ENCODE measurements at regions not wholly inside any gene's neighbourhood (a gene's known extent, or its start where the extent isn't known, plus 50 kb on each side); places are given as distances from the start of the nearest gene placed in this dataset.

- no peak for TF ChIP-seq REST (IDR thresholded peaks at IDR 0.05; ENCODE audit: low read depth)
- no peak for TF ChIP-seq ELF1 (IDR thresholded peaks at IDR 0.05; ENCODE audit: borderline replicate concordance, low read depth)
Measured at GRCh38 chr22:48018346-48018745, 1255.9 kb downstream of the TBC1D22A start (continued).

- H3K9me3 ChIP-seq (ENCODE audit: control insufficient read depth in 1 of 2, insufficient read depth in 1 of 2, low read depth in 1 of 2, low read length in 2 of 2): peaks cover 7% of the 10 kb centered on the region in 2 experiments; a peak in 2 of 4 replicates
- no peak overlapping the region for H3K9ac ChIP-seq (ENCODE audit: low read length)
- no peaks in the 10 kb centered on the region for H3K9me2 ChIP-seq (ENCODE audit: insufficient read depth)
- no peaks in the 10 kb centered on the region for H3K27me3 ChIP-seq (ENCODE audit: insufficient read depth, low read length)
- H3K36me3 ChIP-seq (ENCODE audit: control insufficient read depth in 1 of 2, insufficient read depth in 2 of 2, low read length in 2 of 2): no peaks in the 10 kb centered on the region
- intact Hi-C loops (cut with micrococcal nuclease): no loop called here
- H3K4me1 ChIP-seq (ENCODE audit: control insufficient read depth in 1 of 2, insufficient read depth in 2 of 2, low read length in 2 of 2): no peaks in the 10 kb centered on the region
- ATAC-seq (no peak), DNase-seq (ENCODE audit: low read depth, low spot score) (no peak)
- CTCF ChIA-PET: no interaction called here
- H4K20me1 ChIP-seq (ENCODE audit: insufficient read depth): no peaks in the 10 kb centered on the region
- H3K79me2 ChIP-seq (ENCODE audit: insufficient read depth, low read length): no peaks in the 10 kb centered on the region
- no TSS peak for BruUV-seq (replicated peaks)
- no peak overlapping the region for H3K4me3 ChIP-seq (replicated peaks in 1 of 2; ENCODE audit: low read depth in 1 of 2, low read length in 2 of 2)
- TF ChIP-seq POLR2AphosphoS5 (IDR thresholded peaks at IDR 0.05; ENCODE audit: low read depth, low read length) (no peak), ZFX (IDR thresholded peaks at IDR 0.05) (no peak), FOSL1 (IDR thresholded peaks at IDR 0.05; ENCODE audit: low read depth) (no peak), CEBPB (IDR thresholded peaks at IDR 0.05; ENCODE audit: low read depth) (no peak)
- no peak overlapping the region for H3K4me2 ChIP-seq (ENCODE audit: low read length)
- no peak overlapping the region for H2AFZ ChIP-seq (ENCODE audit: low read depth, low read length, poor library complexity, severe bottlenecking)
- RAD21 ChIA-PET (ENCODE audit: low non-redundant PET in 1 of 2, low total read pairs in 2 of 2, uncharacterized antibody in 2 of 2, unreplicated experiment in 2 of 2): no interaction called here
- H3K27ac ChIP-seq (ENCODE audit: low read depth, low read length): no peak overlapping the region
- POLR2A ChIA-PET: no interaction called here
Measured at GRCh38 chr22:48015701-48016100, 1253.3 kb downstream of the TBC1D22A start.
